Stimulated activated CD4-positive, alpha-beta T cell treated with anti-CD3 and anti-CD28 coated beads, Interleukin-2, amount 100 ng/mL, for 48 hours (primary cell): ENCODE measurements at regions not wholly inside any gene's neighbourhood (a gene's known extent, or its start where the extent isn't known, plus 50 kb on each side); places are given as distances from the start of the nearest gene placed in this dataset.

Source experiments
- DNase-seq, 2 donors: peaks; one replicate each; pipeline ENCODE4 v3.0.0-alpha.2; 2020

GRCh38 chr5:178808886-178809285 is 50.9 kb upstream of the ZNF354B start:
- DNase-seq = no peak

GRCh38 chr5:178801021-178801420 is 58.7 kb upstream of the ZNF354B start:
- no peak for DNase-seq

GRCh38 chr5:178797546-178798440 is 62.0 kb upstream of the ZNF354B start:
- no peak for DNase-seq

GRCh38 chr5:178797101-178797521 is 62.6 kb upstream of the ZNF354B start:
- DNase-seq = no peak

GRCh38 chr5:178796165-178796945 is 63.4 kb upstream of the ZNF354B start:
- no peak for DNase-seq

- no peak for DNase-seq
These were observed 64.0 kb upstream of the ZNF354A start for GRCh38 chr5:178794433-178794832.

- no peak for DNase-seq
These were observed 63.2 kb upstream of the ZNF354A start for GRCh38 chr5:178793696-178794095.

GRCh38 chr5:178793151-178793550 is 62.7 kb upstream of the ZNF354A start:
- peak; percentile 10 to 11 for DNase-seq

GRCh38 chr5:178791976-178792375 is 61.5 kb upstream of the ZNF354A start:
- DNase-seq = no peak

- no peak for DNase-seq
These were observed 59.9 kb upstream of the ZNF354A start for GRCh38 chr5:178790371-178790770.

- no peak for DNase-seq
These were observed 58.1 kb upstream of the ZNF354A start for GRCh38 chr5:178788381-178789085.

GRCh38 chr5:178787889-178788288 is 57.4 kb upstream of the ZNF354A start:
- DNase-seq = no peak

GRCh38 chr5:178786859-178787499 is 56.5 kb upstream of the ZNF354A start:
- no peak for DNase-seq

- no peak for DNase-seq
These were observed 56.0 kb upstream of the ZNF354A start for GRCh38 chr5:178786417-178786816.

- no peak for DNase-seq
These were observed 55.5 kb upstream of the ZNF354A start for GRCh38 chr5:178785999-178786398.

GRCh38 chr5:178784391-178784790 is 53.9 kb upstream of the ZNF354A start:
- no peak for DNase-seq

GRCh38 chr5:178781936-178782335 is 51.5 kb upstream of the ZNF354A start:
- DNase-seq = no peak

GRCh38 chr5:178780581-178781498 is 50.4 kb upstream of the ZNF354A start:
- no peak for DNase-seq
